HL-60 (cell line): ENCODE measurements at regions not wholly inside any gene's neighbourhood (a gene's known extent, or its start where the extent isn't known, plus 50 kb on each side); places are given as distances from the start of the nearest gene placed in this dataset.

ENCODE experiments used
- DNase-seq, 2 experiments: peaks; one replicate each; pipeline ENCODE4 v3.0.0-alpha.2; 2010 to 2020; ENCODE audit warnings: low read depth in 1 of 2, low spot score in 1 of 2
- H3K27ac ChIP-seq: fragments of 250-450 bp; sonication (Bioruptor Pico); replicated peaks from 2 replicates; pipeline ENCODE4 v1.5.1; 2020; ENCODE audit warnings: mild to moderate bottlenecking, moderate library complexity
- H3K27me3 ChIP-seq: fragments of 250-450 bp; sonication (Bioruptor Pico); 2 replicates; pipeline ENCODE4 v1.5.1; 2021; ENCODE audit warnings: mild to moderate bottlenecking, moderate library complexity; ENCODE audit not compliant: insufficient read depth, poor library complexity, severe bottlenecking
- H3K4me3 ChIP-seq: replicated peaks from 2 replicates; pipeline ENCODE4 v1.5.1; 2011; ENCODE audit warnings: mild to moderate bottlenecking, control low read depth, low read length; ENCODE audit not compliant: insufficient read depth
- GABPA ChIP-seq: IDR thresholded peaks from 2 replicates; pipeline ENCODE4 v1.6.1; 2012; ENCODE audit warnings: low read depth
- POLR2AphosphoS5 ChIP-seq: IDR thresholded peaks from 2 replicates; pipeline ENCODE4 v1.6.1; 2012; ENCODE audit warnings: low read depth
- SPI1 ChIP-seq: IDR thresholded peaks from 2 replicates; pipeline ENCODE4 v1.6.1; 2012; ENCODE audit warnings: low read depth, mild to moderate bottlenecking, borderline replicate concordance
- TF ChIP-seq, protein P1 (sequence below): IDR thresholded peaks from one replicate; pipeline ENCODE4 v1.5.1; 2011; ENCODE audit warnings: low read length, control low read depth, inconsistent platforms; ENCODE audit not compliant: insufficient read depth
- TF ChIP-seq, protein P2 (sequence below): IDR thresholded peaks from 2 replicates; pipeline ENCODE4 v1.6.1; 2012; ENCODE audit warnings: low read depth; ENCODE audit not compliant: insufficient replicate concordance

DNA sequence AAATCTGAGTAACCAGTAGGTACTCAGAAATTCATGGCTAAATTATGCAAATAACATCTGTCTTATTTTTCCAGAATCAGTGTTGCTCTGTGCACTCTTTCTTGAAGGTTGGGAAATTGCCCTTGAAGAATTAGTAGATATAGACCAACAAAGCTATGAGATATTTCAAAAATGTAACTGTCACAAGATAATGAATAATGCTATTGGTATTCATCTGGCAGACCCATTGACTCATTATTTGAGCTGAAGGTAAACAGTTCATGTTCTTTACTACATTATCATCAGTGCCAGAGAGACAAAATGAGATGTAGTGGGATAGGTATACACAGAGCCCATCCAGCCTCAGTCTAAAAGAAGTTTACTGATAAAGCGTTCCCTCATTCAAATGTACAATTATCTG lies 274.7 kb downstream of the CASP12 start:
- no peak for TF ChIP-seq POLR2AphosphoS5
- no peak for DNase-seq
- Histone ChIP-seq H3K27ac (no peak overlapping the region), H3K4me3 (no peak overlapping the region), H3K27me3 (no peaks in the 10 kb centered on the region)

DNA sequence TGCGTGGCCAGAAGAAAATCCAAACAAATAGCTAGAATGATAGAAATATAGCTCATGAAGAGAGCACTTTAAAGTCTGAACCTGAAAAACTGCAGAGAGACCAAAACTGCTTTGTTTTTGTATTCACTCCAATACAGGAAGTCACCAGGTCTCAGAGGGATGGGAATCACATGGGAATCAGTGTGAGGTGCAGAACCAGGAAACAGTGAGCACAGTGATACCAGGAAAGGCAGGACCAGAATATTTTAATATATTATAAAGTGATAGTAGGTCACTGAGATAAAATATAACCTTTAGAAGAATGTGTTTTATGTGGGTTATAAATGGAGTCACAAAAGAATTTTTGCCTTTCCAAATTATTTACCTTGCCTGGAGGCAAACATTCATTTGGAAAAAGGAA lies 277.3 kb downstream of the CASP12 start:
- no peaks in the 10 kb centered on the region for H3K27me3 ChIP-seq
- no peak overlapping the region for H3K4me3 ChIP-seq
- H3K27ac ChIP-seq: no peak overlapping the region
- TF ChIP-seq, protein P1, sequence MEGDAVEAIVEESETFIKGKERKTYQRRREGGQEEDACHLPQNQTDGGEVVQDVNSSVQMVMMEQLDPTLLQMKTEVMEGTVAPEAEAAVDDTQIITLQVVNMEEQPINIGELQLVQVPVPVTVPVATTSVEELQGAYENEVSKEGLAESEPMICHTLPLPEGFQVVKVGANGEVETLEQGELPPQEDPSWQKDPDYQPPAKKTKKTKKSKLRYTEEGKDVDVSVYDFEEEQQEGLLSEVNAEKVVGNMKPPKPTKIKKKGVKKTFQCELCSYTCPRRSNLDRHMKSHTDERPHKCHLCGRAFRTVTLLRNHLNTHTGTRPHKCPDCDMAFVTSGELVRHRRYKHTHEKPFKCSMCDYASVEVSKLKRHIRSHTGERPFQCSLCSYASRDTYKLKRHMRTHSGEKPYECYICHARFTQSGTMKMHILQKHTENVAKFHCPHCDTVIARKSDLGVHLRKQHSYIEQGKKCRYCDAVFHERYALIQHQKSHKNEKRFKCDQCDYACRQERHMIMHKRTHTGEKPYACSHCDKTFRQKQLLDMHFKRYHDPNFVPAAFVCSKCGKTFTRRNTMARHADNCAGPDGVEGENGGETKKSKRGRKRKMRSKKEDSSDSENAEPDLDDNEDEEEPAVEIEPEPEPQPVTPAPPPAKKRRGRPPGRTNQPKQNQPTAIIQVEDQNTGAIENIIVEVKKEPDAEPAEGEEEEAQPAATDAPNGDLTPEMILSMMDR: no peak
- TF ChIP-seq POLR2AphosphoS5 (no peak), SPI1 (no peak), GABPA (no peak)
- no peak for DNase-seq

DNA sequence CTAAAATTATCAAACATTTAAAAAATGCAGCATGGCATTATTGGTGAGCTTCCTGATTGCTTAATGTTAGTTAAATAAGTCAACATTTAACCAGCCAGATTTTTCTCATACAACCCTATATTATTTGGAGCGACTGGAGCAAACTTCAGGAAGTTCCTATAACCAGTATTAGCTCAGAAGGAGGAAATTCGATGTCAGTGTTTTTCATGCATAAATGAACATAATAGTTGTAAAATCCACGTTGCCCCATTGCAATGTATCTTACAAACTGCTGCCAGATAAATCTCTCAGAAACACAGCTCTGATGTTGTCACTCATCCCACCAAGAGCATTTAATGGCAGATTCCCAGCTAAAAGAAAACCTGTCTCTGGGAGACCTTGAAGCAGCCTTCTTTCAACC lies 278.5 kb downstream of the CASP12 start:
- no peak for DNase-seq
- Histone ChIP-seq H3K27ac (no peak overlapping the region), H3K27me3 (no peaks in the 10 kb centered on the region), H3K4me3 (no peak overlapping the region)
- TF ChIP-seq POLR2AphosphoS5: no peak

DNA sequence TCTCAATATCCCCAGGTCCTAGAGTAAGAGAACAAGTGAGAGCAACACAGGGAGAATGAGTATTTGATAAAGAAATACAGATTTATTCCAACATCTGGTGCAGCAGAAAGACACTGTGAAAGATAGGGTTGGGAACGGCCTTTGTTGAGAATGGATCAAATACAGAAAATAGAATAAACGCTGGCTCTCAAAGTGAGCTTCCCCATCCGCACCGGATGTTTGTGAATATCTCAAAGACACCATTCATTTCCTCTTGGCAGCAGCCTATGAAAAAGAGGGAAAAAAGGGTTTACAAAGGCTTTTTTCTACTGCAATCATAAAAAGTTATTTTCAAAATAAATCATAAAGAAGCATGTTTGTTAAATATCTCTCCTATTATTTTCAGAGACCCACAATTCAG lies 279.3 kb downstream of the CASP12 start:
- H3K4me3 ChIP-seq: no peak overlapping the region
- H3K27me3 ChIP-seq: no peaks in the 10 kb centered on the region
- no peak for DNase-seq
- no peak overlapping the region for H3K27ac ChIP-seq
- no peak for TF ChIP-seq GABPA

DNA sequence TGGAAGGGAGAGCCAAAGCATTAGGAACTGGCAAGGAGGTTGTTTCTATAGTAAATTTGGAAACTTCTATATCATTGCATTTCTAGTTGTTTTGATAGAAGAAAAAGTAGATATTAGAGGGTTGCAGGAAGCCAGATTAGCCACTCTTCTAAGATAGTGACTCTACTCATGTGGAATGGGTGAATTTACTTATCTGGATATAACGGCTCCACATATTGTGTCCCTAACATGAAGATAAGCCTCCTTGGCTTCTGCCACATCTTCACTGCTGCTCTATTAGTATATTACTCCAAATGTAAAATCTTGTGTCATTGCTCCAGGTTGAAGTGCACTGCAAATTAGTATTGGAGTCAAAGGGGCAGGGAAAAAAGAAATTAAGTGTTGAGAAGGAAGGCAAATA lies 283.3 kb downstream of the CASP12 start:
- TF ChIP-seq, protein P2, sequence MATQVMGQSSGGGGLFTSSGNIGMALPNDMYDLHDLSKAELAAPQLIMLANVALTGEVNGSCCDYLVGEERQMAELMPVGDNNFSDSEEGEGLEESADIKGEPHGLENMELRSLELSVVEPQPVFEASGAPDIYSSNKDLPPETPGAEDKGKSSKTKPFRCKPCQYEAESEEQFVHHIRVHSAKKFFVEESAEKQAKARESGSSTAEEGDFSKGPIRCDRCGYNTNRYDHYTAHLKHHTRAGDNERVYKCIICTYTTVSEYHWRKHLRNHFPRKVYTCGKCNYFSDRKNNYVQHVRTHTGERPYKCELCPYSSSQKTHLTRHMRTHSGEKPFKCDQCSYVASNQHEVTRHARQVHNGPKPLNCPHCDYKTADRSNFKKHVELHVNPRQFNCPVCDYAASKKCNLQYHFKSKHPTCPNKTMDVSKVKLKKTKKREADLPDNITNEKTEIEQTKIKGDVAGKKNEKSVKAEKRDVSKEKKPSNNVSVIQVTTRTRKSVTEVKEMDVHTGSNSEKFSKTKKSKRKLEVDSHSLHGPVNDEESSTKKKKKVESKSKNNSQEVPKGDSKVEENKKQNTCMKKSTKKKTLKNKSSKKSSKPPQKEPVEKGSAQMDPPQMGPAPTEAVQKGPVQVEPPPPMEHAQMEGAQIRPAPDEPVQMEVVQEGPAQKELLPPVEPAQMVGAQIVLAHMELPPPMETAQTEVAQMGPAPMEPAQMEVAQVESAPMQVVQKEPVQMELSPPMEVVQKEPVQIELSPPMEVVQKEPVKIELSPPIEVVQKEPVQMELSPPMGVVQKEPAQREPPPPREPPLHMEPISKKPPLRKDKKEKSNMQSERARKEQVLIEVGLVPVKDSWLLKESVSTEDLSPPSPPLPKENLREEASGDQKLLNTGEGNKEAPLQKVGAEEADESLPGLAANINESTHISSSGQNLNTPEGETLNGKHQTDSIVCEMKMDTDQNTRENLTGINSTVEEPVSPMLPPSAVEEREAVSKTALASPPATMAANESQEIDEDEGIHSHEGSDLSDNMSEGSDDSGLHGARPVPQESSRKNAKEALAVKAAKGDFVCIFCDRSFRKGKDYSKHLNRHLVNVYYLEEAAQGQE: no peak
- no peak for TF ChIP-seq GABPA
- no peak for TF ChIP-seq SPI1
- TF ChIP-seq POLR2AphosphoS5: no peak
- TF ChIP-seq, protein P1: no peak
- H3K4me3 ChIP-seq: no peak overlapping the region
- no peak overlapping the region for H3K27ac ChIP-seq

DNA sequence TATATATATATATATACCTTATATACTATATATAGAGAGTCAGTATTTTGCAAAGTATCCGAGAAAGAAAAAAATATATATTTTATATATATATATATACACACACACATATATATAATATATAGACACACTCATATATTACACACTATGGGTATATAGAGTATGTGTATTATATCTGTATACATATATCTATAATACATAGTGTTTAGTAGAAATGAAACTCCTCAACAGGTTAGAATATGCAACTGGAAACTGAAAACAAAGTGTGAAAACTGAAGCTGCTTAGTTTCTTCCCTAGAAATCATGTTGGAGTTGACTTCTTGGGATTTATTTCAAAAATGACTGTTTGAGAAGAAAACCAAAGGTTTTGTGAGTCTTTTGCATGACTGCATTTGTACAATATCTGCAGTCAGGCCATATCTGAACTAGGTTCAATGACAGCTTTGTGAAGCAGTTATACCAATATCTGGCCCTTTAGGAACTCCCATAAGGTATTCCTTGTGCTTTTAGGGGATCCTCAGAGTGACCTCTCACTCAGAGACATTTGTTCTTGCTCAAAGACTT lies 284.1 kb downstream of the CASP12 start:
- Histone ChIP-seq H3K4me3 (no peak overlapping the region), H3K27ac (no peak overlapping the region), H3K27me3 (no peaks in the 10 kb centered on the region)
- TF ChIP-seq, protein P1: no peak
- TF ChIP-seq GABPA (no peak), SPI1 (no peak), POLR2AphosphoS5 (no peak)
- TF ChIP-seq, protein P2: no peak
- no peak for DNase-seq

More for the DNA sequence above, 283.3 kb downstream of the CASP12 start:
- DNase-seq: no peak
- no peaks in the 10 kb centered on the region for H3K27me3 ChIP-seq
